ENCODE measurements at regions not wholly inside any gene's neighbourhood (a gene's known extent, or its start where the extent isn't known, plus 50 kb on each side); places are given as distances from the start of the nearest gene placed in this dataset.

DNA sequence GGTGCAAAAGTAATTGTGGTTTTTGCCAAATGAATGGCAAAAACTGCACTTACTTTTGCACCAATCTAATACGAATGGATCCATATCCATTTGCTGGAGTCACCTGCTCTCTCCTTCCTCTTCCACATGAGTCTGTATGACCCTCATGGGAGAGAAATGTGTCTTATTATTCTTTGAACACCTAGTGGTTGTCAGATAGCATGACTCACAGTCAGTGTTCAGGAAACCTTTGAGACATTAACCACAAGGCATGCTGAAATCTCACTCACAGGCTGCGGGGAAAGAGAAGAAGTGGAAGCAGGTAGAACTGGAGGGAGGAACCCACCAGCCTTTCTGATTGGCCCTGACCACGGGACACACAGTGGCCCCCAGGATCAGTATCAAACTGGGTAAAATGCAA, 222.8 kb upstream of the KLF4 start:
- in situ Hi-C loops (cut with HindIII; ENCODE audit: low sequenced_read_pairs), result no loop called here
- peak; percentile 15 for TF ChIP-seq CTCF (IDR thresholded peaks at IDR 0.05; ENCODE audit: low read depth, low read length, missing control alignments)
- H3K4me3 ChIP-seq (ENCODE audit: low read depth, low read length), result no peak overlapping the region
- peak; percentile 55 for DNase-seq (ENCODE audit: low read depth)

GRCh38 chr9:107711542-107711941, 222.0 kb upstream of the KLF4 start:
- DNase-seq (ENCODE audit: low read depth), result peak; percentile 70
- H3K4me3 ChIP-seq (ENCODE audit: low read depth, low read length), result no peak overlapping the region
- no peak for TF ChIP-seq CTCF (IDR thresholded peaks at IDR 0.05; ENCODE audit: low read depth, low read length, missing control alignments)
- in situ Hi-C loops (cut with HindIII; ENCODE audit: low sequenced_read_pairs), result no loop called here

DNA sequence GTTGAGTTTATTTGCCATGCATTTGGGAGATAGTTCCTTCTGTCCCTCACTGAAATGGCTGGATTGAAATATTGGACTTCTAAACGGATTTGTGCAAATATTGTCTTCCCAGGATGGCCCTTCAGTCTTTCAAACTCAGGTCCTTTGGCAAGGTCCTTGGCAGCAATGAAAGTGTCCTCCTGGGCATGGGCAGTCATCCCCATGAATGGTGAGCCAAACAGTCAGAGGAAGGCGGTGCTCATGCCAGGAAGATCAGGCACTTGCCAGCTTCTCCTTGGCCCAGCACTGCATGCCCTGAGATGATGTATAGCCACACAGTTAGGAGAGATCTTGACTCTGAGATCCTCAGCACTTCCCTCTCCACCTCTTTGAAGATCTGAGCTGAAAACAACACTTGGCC, 221.4 kb upstream of the KLF4 start:
- no peak overlapping the region for H3K4me3 ChIP-seq (ENCODE audit: low read depth, low read length)
- DNase-seq (ENCODE audit: low read depth), result no peak
- TF ChIP-seq CTCF (IDR thresholded peaks at IDR 0.05; ENCODE audit: low read depth, low read length, missing control alignments), result no peak
- in situ Hi-C loops (cut with HindIII; ENCODE audit: low sequenced_read_pairs), result no loop called here

DNA sequence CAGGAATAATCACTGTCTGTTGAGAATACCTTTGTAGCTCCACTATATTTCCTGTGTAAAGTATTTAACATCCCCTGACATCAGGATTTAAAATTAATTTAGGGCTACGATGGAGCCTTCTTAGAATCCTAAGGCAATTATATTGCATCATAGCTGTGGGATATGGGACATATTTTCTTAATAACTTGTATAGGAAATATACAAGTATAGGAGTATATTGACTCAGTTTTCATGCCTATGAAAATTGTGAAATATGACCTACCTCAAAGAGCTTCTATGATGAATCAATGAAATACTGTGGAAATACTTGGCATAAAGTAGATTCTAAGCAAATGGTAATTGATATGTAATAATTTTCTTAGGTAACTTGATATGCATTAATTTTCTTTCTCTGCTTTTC, 221.0 kb upstream of the KLF4 start:
- no peak overlapping the region for H3K4me3 ChIP-seq (ENCODE audit: low read depth, low read length)
- DNase-seq (ENCODE audit: low read depth), result no peak
- no peak for TF ChIP-seq CTCF (IDR thresholded peaks at IDR 0.05; ENCODE audit: low read depth, low read length, missing control alignments)
- in situ Hi-C loops (cut with HindIII; ENCODE audit: low sequenced_read_pairs), result no loop called here

- TF ChIP-seq CTCF (IDR thresholded peaks at IDR 0.05; ENCODE audit: low read depth, low read length, missing control alignments), result no peak
- no peak overlapping the region for H3K4me3 ChIP-seq (ENCODE audit: low read depth, low read length)
- no peak for DNase-seq (ENCODE audit: low read depth)
- in situ Hi-C loops (cut with HindIII; ENCODE audit: low sequenced_read_pairs), result no loop called here
Observed at GRCh38 chr9:107708791-107709190, 219.2 kb upstream of the KLF4 start.

DNA sequence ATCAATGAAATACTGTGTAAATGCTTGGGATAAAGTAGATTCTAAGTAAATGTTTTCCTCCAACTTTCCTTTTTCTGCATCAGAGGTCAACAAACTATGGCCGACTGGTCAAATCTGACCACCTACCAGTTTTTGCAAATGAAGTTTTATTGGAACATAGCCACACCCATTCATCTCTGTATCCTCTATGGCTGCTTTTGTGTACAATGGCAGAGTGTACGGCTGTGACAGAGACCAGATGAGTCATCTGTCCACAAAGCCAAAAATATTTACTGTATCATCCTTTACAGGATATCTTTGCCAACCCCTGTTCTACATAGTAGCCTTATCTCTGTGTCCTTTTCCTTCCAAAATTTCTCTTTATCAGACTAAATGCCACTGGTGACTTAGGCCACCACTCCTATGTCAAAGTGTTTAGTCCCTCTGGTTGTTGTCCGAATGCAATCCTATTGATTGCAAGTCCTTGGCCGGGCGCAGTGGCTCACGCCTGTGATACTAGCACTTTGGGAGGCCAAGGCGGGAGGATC, 218.4 kb upstream of the KLF4 start:
- no peak overlapping the region for H3K4me3 ChIP-seq (ENCODE audit: low read depth, low read length)
- in situ Hi-C loops (cut with HindIII; ENCODE audit: low sequenced_read_pairs), result no loop called here
- no peak for DNase-seq (ENCODE audit: low read depth)
- TF ChIP-seq CTCF (IDR thresholded peaks at IDR 0.05; ENCODE audit: low read depth, low read length, missing control alignments), result no peak

- TF ChIP-seq CTCF (IDR thresholded peaks at IDR 0.05; ENCODE audit: low read depth, low read length, missing control alignments), result no peak
- H3K4me3 ChIP-seq (ENCODE audit: low read depth, low read length), result no peak overlapping the region
- in situ Hi-C loops (cut with HindIII; ENCODE audit: low sequenced_read_pairs), result no loop called here
- DNase-seq (ENCODE audit: low read depth), result peak; percentile 41
Observed at GRCh38 chr9:107707428-107707837, 217.9 kb upstream of the KLF4 start.

Data from astrocyte of the cerebellum (primary cell).